Activated naive CD8-positive, alpha-beta T cell (primary cell): ENCODE measurements at regions not wholly inside any gene's neighbourhood (a gene's known extent, or its start where the extent isn't known, plus 50 kb on each side); places are given as distances from the start of the nearest gene placed in this dataset.

Source experiments
- H3K27ac Mint-ChIP-seq: one replicate; pipeline ENCODE4 v1.8.0; 2021; ENCODE audit warnings: mixed read lengths
- H3K27me3 Mint-ChIP-seq: one replicate; pipeline ENCODE4 v1.8.0; 2021; ENCODE audit warnings: mixed read lengths
- H3K36me3 Mint-ChIP-seq: one replicate; pipeline ENCODE4 v1.8.0; 2021; ENCODE audit warnings: mixed read lengths
- H3K4me1 Mint-ChIP-seq: one replicate; pipeline ENCODE4 v1.8.0; 2021; ENCODE audit warnings: low read depth, mixed read lengths
- H3K4me3 Mint-ChIP-seq: one replicate; pipeline ENCODE4 v1.8.0; 2021; ENCODE audit warnings: mild to moderate bottlenecking, mixed read lengths
- H3K9me3 Mint-ChIP-seq: one replicate; pipeline ENCODE4 v1.8.0; 2021; ENCODE audit warnings: low read depth, mixed read lengths

DNA sequence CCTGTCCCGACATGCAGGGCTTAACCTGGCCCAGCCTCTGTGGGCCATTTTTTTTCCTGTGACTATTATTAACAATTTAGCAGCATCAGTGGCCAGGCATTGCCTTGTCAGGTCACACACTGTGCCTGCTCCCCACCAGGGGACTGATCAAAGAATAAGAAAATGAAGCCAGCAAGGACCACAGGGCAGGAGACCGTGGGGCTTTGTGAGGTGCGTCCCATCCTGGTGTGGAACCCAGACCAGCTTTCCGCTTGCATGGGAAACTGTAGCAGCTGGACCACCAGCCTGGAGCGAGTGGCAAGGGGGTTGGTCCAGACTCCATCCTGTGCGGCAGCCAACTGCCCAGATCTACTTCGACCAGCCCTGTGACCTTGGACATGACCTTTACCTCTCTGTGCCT, 218.3 kb downstream of the ANKRD60 start:
- Mint-ChIP-seq H3K4me1 (peaks cover 15% of the 10 kb centered on the region), H3K9me3 (no peaks in the 10 kb centered on the region), H3K4me3 (no peak overlapping the region), H3K27me3 (peaks cover 2% of the 10 kb centered on the region), H3K36me3 (no peaks in the 10 kb centered on the region), H3K27ac (no peak overlapping the region)

DNA sequence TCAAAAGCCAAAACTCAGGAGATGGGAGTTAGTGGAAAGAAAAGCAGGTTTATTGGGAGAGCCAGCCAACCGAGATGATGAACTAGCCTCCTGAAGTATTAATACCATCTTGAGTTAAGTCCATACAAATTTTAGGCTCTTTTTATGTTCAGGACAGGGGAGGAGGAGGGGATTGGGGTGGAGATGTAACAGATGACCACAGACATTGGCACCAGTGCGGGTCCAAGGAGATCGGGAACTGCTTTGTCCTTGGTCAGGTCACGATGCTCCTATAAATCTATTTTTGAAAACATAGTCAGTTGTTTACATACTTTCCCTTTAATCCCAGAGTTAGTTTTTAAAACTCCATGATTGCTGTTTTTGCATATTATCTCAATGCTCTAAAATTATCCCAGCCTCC, 219.6 kb downstream of the ANKRD60 start:
- Mint-ChIP-seq H3K27ac (no peak overlapping the region), H3K4me1 (peaks cover 3% of the 10 kb centered on the region), H3K4me3 (no peak overlapping the region), H3K9me3 (no peaks in the 10 kb centered on the region), H3K27me3 (peaks cover 2% of the 10 kb centered on the region), H3K36me3 (no peaks in the 10 kb centered on the region)

- Mint-ChIP-seq H3K4me3 (no peak overlapping the region), H3K4me1 (peaks cover under 1% of the 10 kb centered on the region), H3K27me3 (peaks cover 2% of the 10 kb centered on the region), H3K36me3 (no peaks in the 10 kb centered on the region), H3K9me3 (no peaks in the 10 kb centered on the region), H3K27ac (no peak overlapping the region)
These were observed 220.0 kb downstream of the ANKRD60 start for GRCh38 chr20:58008413-58008812.

DNA sequence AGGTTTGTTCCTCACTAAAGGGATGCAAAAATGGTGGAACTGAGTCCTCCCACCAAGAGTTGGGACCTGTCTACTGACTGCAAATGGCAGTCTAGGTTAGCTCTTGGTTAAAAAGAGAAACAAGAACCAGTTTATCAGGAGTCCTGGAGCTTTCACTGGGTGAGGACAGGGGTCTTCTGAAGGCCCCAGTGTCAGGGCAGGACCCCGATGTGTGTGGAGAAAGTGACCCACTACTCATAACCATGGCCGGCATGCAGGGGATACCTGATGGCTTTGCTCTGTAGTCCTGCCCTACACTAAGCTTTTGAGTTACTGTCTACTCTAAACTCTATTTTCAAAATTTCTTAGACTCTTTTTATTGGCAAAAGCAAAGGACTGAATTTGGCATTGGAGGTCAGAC, 220.5 kb downstream of the ANKRD60 start:
- Mint-ChIP-seq H3K4me1 (no peaks in the 10 kb centered on the region), H3K27me3 (peaks cover 2% of the 10 kb centered on the region), H3K36me3 (no peaks in the 10 kb centered on the region), H3K4me3 (no peak overlapping the region), H3K9me3 (no peaks in the 10 kb centered on the region), H3K27ac (no peak overlapping the region)

DNA sequence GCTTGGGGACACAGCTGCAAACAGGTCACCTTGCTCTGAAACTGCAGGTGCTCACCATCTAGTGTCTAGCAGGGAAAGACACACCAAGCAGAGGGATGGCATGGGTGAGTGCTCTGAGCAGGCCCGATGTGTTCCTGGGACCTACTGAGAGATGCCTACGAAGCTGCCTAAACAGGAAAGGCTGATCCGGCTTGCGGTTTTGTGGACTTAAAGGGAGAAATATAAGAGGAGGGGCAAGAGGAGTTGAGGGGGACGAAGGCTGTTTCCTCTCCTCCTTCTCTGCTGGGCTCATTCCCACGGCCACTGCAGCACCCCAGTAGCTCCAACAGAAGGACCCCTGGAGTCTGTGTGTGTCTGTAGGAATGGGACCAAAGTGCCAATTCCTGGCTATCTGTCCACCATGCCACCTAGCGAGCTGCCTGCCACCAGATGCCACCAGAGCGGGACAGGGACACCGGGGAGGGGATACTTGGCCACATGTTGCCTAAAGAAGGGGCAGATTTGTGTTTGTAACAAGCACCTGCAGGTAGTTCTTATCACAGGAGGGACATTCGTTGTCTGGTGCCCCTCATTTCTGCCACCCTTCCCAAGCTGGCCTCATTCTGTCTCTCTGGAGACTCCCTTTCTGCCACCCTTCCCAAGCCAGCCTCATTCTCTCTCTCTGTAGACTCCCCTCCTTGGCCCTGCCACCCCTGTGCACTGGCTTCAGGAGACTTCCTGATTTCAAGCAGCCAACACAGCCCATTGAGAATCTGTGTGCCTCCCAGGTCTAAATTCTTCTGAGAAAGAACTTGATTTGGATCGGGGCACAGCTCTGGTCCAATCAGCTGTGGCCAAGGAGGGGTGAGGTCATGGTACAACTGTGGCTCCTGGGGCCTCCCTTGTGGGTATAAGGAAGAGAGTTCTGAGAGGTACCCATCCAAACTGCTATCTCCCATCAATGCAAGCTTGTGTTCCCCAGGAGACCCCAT, 221.8 kb downstream of the ANKRD60 start:
- Mint-ChIP-seq H3K9me3 (no peaks in the 10 kb centered on the region), H3K4me1 (no peaks in the 10 kb centered on the region), H3K36me3 (no peaks in the 10 kb centered on the region), H3K27me3 (no peaks in the 10 kb centered on the region), H3K4me3 (no peak overlapping the region), H3K27ac (no peak overlapping the region)

DNA sequence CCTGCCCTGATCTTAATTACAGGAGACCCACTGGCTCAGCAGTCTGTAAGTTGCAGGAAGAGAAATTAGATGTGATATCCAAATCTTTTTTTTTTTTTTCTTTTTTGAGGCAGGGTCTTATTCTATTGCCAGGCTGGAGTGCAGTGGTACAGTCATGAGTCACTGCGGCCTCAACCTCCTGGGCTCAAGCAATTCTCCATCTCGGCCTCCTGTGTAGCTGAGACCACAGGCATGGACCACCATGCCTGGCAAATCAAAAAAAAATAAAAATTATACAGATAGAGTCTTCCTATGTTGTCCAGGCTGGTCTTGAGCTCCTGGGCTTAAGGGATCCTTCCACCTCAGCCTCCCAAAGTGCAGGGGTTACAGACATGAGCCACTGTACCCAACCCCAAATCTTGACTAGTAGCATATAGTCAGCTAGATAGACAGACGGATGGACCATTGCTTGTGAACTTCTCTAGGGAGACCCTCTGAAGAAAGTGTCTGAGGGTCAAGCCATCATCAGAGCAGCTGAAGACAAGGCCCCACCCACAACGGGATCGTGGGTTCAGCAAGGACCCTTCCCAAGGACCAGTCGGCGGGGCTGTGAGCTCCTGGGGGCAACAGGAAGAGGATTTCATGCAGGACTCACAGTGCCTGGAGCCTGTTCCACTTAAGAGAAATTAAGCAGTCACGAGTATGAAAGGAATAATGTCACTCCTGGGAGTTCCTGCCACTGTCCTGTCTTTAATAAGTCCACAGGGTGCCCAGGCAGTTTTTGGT, 222.7 kb downstream of the ANKRD60 start:
- Mint-ChIP-seq H3K27ac (no peak overlapping the region), H3K36me3 (no peaks in the 10 kb centered on the region), H3K9me3 (no peaks in the 10 kb centered on the region), H3K4me1 (peaks cover 1% of the 10 kb centered on the region), H3K27me3 (peaks cover 2% of the 10 kb centered on the region), H3K4me3 (no peak overlapping the region)

GRCh38 chr20:58004900-58005299, 223.6 kb downstream of the ANKRD60 start:
- no peak overlapping the region for H3K4me3 Mint-ChIP-seq
- H3K9me3 Mint-ChIP-seq = no peaks in the 10 kb centered on the region
- H3K4me1 Mint-ChIP-seq = peaks cover 3% of the 10 kb centered on the region
- H3K27me3 Mint-ChIP-seq = peaks cover 2% of the 10 kb centered on the region
- H3K27ac Mint-ChIP-seq = no peak overlapping the region
- no peaks in the 10 kb centered on the region for H3K36me3 Mint-ChIP-seq

- peaks cover 2% of the 10 kb centered on the region for H3K27me3 Mint-ChIP-seq
- no peaks in the 10 kb centered on the region for H3K9me3 Mint-ChIP-seq
- H3K4me1 Mint-ChIP-seq = peaks cover 10% of the 10 kb centered on the region
- H3K36me3 Mint-ChIP-seq = no peaks in the 10 kb centered on the region
- no peak overlapping the region for H3K27ac Mint-ChIP-seq
- H3K4me3 Mint-ChIP-seq = no peak overlapping the region
These were observed 224.3 kb downstream of the ANKRD60 start for GRCh38 chr20:58004146-58004545.

GRCh38 chr20:58003525-58003924, 224.9 kb downstream of the ANKRD60 start:
- H3K27ac Mint-ChIP-seq = no peak overlapping the region
- H3K9me3 Mint-ChIP-seq = no peaks in the 10 kb centered on the region
- H3K4me3 Mint-ChIP-seq = no peak overlapping the region
- no peaks in the 10 kb centered on the region for H3K36me3 Mint-ChIP-seq
- H3K27me3 Mint-ChIP-seq = peaks cover 6% of the 10 kb centered on the region
- peaks cover 11% of the 10 kb centered on the region for H3K4me1 Mint-ChIP-seq

DNA sequence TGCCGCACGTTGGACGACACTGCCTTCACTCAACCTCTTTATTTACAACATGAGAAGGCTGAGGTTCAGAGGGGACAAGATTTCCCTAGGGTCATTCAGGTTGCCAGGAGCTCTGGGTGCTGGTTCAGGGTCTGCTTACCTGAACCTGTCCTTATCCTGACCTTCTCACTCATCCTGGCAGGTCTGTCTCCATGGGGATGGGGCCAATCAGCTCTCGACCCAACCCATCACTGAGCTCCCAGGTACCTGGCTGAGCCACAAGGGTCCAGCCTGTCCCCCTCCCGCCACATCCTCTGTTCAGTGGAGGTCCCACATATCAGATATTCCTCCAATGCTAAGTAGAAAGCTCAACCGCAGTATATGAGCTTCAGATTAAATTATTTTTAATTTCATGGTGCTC, 225.6 kb downstream of the ANKRD60 start:
- no peaks in the 10 kb centered on the region for H3K9me3 Mint-ChIP-seq
- no peak overlapping the region for H3K4me3 Mint-ChIP-seq
- H3K27me3 Mint-ChIP-seq = peaks cover 6% of the 10 kb centered on the region
- H3K27ac Mint-ChIP-seq = no peak overlapping the region
- no peaks in the 10 kb centered on the region for H3K36me3 Mint-ChIP-seq
- H3K4me1 Mint-ChIP-seq = peaks cover 11% of the 10 kb centered on the region

DNA sequence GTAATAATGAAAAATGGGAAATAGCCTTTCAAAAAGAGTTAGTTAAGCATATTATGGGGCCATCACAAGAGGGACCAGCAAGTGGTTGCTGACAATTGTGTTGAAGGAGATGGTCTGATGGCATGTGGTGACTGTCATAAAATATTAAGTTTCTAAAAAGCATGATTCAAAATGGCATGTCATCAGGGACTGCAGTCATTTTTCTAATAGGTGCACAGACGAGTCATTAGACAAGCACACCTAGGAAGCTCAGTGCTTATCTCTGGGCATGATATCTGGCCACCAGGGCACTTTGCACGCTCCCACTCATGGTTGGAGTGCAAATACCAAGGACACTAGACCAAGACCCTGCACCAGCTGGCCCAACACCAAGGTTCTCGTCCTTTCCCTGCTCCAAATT, 226.5 kb downstream of the ANKRD60 start:
- Mint-ChIP-seq H3K27me3 (peaks cover 9% of the 10 kb centered on the region), H3K4me3 (no peak overlapping the region), H3K36me3 (no peaks in the 10 kb centered on the region), H3K9me3 (no peaks in the 10 kb centered on the region), H3K4me1 (peaks cover 11% of the 10 kb centered on the region), H3K27ac (no peak overlapping the region)

- H3K9me3 Mint-ChIP-seq = no peaks in the 10 kb centered on the region
- H3K27ac Mint-ChIP-seq = no peak overlapping the region
- no peak overlapping the region for H3K4me3 Mint-ChIP-seq
- H3K36me3 Mint-ChIP-seq = no peaks in the 10 kb centered on the region
- H3K4me1 Mint-ChIP-seq = peaks cover 11% of the 10 kb centered on the region
- peaks cover 9% of the 10 kb centered on the region for H3K27me3 Mint-ChIP-seq
These were observed 227.1 kb downstream of the ANKRD60 start for GRCh38 chr20:58001381-58001780.

GRCh38 chr20:58000861-58001260, 227.6 kb downstream of the ANKRD60 start:
- H3K27ac Mint-ChIP-seq = no peak overlapping the region
- peaks cover 9% of the 10 kb centered on the region for H3K27me3 Mint-ChIP-seq

GRCh38 chr20:57999465-58000111, 228.9 kb downstream of the ANKRD60 start:
- peaks cover 9% of the 10 kb centered on the region for H3K27me3 Mint-ChIP-seq
- no peaks in the 10 kb centered on the region for H3K36me3 Mint-ChIP-seq

More at GRCh38 chr20:58000861-58001260, 227.6 kb downstream of the ANKRD60 start:
- H3K9me3 Mint-ChIP-seq = no peaks in the 10 kb centered on the region
- peaks cover 11% of the 10 kb centered on the region for H3K4me1 Mint-ChIP-seq
- H3K36me3 Mint-ChIP-seq = no peaks in the 10 kb centered on the region
- H3K4me3 Mint-ChIP-seq = no peak overlapping the region

DNA sequence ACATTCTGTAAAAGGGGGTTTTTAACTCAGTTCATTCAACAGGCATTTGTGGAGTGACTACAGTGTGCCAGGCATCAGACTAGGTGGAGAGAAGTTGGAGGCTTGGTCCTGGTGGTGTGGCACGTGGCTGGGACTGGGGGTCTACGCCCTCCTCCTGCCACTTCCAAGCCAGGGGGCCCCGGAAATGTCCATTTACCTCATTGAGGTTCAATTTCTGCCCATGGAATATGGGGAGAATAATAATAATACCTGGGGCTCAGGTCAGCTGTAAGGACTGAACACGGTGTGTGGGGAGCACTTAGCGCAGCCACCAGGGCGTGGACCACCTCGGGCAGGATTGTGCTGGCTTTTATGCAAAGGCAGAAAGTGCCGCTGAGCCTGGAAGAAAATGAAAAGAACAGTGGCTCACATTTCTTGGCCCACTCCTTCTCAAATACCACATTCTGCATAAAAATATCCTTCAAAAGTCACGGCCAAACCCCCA, 229.4 kb downstream of the ANKRD60 start:
- H3K4me1 Mint-ChIP-seq = peaks cover 11% of the 10 kb centered on the region
- H3K27ac Mint-ChIP-seq = no peak overlapping the region
- H3K4me3 Mint-ChIP-seq = no peak overlapping the region
- H3K27me3 Mint-ChIP-seq = peaks cover 9% of the 10 kb centered on the region
- H3K36me3 Mint-ChIP-seq = no peaks in the 10 kb centered on the region
- no peaks in the 10 kb centered on the region for H3K9me3 Mint-ChIP-seq

More at GRCh38 chr20:57999465-58000111, 228.9 kb downstream of the ANKRD60 start:
- Mint-ChIP-seq H3K9me3 (no peaks in the 10 kb centered on the region), H3K4me3 (no peak overlapping the region), H3K27ac (no peak overlapping the region), H3K4me1 (peaks cover 11% of the 10 kb centered on the region)
